HG02943 (cell line): ENCODE measurements at regions not wholly inside any gene's neighbourhood (a gene's known extent, or its start where the extent isn't known, plus 50 kb on each side); places are given as distances from the start of the nearest gene placed in this dataset.
"Not testable (repeated sequence)": the region's sequence is repeated elsewhere in the genome, so short reads cannot be mapped to it uniquely, and the experiment has no call there.

ENCODE experiments used
- ATAC-seq: cut with Tn5 transposase; IDR thresholded peaks from one replicate; pipeline ENCODE4 v1.9.1; 2021; ENCODE audit warnings: mild to moderate bottlenecking, low read depth, moderate library complexity; ENCODE audit not compliant: unreplicated experiment

DNA sequence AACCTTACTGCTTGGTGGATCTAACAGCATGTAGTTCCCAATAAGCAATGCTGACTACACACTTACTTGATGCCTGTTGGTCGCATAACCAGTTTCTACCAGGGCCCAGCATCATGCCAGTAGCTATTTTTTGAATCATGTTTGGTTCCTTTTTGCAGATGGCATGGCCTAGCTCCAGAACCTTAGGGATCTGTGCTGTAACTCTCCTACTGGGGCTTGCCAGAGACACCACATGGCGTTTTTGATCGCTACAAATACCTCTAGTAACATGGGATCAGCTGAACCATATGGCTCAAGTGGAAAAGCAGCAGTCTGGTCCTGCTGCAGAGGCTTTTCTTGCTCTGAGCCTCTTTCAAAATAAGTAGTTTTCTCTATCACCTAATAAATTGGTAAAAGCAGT is 654.6 kb upstream of the API5 start:
- ATAC-seq = no peak

- no peak for ATAC-seq
These were observed 649.9 kb upstream of the API5 start for GRCh38 chr11:42661942-42662341.

DNA sequence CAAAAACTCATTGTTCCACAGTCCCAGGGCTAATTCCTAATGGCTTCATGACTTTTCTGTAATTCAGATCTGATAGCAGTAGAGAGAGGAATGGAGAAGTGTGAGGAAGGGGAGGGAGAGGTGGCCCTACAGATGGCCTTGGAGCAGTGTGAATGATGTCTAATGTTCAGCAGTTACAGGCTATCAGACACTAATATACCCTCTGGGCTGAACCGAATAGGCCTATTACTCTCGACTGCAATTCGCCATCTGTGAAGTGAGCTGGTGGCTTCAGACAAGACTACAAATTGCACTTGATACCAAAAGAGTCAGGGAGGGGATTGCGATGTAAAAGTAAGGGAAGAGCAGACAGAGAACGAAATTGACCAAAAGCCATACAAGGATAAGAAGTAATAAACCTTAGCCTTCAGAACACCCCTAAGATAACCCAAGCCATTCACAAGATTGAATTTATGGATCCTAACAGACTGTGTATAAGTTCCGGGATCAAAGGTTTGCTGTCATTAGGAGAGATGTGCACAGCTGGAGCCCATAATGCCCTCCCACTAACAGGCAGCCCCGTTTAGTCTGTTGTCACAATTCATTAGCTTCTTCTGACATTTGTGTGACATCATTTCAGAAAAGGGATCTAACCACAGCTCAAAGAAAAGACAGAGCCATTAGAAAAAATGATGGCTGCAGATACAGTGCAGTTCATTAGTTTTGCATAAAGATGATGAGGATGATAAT is 642.4 kb upstream of the API5 start:
- no peak for ATAC-seq

DNA sequence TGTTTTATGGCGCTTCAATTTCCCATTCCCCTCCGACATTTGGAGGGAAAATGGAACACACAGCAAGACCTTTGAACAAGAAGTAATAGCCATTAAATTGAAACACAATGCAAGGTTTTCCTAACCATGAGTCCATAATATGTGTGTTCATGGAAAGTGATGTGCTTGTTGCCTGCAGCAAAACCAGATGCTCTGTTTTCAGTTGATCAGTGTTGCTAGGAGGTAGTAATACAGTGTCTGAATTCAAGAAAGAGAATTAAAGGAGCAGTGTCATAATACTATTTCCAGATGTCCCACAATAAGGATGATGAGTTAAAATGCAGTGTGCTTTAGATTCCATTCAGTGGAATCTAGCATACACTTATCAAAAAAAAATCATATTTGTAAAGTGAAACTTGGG is 637.4 kb upstream of the API5 start:
- ATAC-seq = no peak

- ATAC-seq = no peak
These were observed 604.3 kb upstream of the API5 start for GRCh38 chr11:42707541-42707940.

DNA sequence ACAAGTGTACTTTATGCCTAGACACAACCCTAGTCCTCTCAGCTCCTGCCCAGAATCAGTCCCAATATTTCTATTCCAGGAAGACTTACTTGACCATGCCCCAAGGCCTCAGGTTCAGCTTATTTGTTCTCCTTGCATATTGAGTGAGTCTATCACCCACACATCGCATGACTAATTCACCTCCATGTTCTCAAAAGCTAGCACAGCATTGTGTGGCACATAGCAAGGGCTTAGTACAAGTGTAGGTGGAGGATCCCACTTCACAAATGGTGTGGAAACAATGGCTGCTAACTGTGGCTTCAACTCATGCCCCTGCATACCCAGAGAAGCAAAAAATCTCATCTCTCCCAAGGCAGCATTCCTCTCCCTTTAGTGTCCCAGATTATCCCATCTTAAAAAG is 602.6 kb upstream of the API5 start:
- no peak for ATAC-seq

GRCh38 chr11:42713279-42713678 is 598.5 kb upstream of the API5 start:
- no peak for ATAC-seq

GRCh38 chr11:42713753-42714152 is 598.0 kb upstream of the API5 start:
- ATAC-seq = no peak

DNA sequence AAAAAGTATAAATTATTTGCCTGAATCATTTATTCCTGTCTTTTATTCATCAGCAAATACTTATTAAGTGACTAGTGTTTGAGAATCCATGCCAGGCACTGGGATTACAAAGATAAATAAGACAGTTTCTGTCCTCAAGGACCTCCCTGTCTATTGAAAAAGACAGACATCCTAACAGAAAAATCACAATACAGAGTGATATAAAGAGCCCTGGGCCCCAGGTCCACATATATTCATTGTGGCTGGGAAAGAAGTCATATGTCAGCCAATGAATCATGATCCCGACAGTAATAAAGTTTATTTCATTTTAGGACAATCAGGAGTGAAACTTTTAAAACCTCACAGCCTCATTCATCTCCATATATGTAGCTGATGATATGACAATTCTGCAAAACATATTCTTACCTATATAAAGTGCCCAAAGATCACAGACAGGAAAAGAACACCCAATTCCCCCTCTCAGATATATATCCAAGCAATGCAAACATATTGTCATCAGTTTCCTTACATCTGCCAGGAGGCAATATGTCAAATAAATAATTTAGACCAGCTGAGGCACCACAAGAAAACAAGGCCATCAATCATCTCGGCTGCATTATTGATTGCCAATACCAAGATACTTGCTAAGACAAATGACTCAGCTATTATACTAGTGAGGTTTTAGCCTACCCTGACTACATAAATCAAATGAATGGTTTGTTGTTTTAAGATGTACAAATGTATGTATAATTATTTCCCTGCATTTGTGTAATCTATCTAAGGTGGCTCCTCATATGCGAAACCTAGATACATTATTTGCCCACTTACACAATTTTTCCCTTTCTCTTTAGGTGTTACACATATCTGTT is 590.9 kb upstream of the API5 start:
- ATAC-seq = no peak

- no peak for ATAC-seq
These were observed 583.9 kb upstream of the API5 start for GRCh38 chr11:42727879-42728278.

- no peak for ATAC-seq
These were observed 549.4 kb upstream of the API5 start for GRCh38 chr11:42762348-42762747.

DNA sequence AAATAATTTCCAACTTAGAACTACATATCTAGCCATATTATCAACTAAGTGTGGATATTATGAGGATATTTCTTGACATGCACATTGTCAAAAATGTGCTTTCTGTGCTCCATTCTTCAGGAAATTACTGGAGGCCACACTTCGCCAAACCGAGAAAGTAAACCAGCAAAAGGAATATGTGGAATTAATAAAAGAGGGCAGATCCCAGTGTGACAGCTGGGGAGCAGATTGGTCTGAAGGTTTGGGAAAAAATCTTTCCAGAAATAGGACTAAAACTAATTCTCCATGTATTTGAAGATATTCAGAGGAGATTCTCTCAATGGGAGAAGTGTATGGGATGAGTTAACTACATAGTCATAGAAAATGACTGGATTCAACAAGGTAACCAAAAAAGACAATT is 546.9 kb upstream of the API5 start:
- ATAC-seq = no peak

GRCh38 chr11:42768576-42768975 is 543.2 kb upstream of the API5 start:
- no peak for ATAC-seq

DNA sequence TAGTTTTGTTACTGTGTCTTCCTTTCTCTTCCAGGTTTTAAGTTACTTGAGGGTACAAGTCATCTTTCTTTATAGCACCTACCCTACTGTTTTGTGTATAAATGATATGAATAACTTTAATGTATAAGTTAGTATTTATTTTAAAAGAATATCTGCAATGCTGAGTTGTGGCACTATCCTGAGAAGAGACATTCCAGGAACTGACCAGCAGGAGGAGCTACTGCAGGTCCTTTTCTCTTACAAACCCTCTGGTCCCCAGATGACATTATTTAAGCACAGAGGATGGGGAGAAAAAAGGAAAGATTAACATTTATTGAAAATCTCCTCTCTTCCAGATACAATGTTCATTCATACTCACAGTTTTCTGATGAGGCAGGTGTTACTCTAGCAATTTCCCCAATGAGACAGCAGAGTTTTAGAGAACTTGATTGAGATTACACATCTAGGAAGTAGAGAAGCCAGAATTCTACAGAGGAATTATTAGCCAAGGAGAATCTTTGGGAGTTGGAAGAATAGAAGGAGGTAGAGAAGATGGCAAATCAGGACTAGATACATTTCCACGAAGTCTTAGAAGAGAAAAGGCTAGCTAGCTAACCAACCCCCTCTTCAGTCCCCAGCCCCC is 541.2 kb upstream of the API5 start:
- ATAC-seq = no peak

- ATAC-seq = no peak
These were observed 538.9 kb upstream of the API5 start for GRCh38 chr11:42772886-42773285.

DNA sequence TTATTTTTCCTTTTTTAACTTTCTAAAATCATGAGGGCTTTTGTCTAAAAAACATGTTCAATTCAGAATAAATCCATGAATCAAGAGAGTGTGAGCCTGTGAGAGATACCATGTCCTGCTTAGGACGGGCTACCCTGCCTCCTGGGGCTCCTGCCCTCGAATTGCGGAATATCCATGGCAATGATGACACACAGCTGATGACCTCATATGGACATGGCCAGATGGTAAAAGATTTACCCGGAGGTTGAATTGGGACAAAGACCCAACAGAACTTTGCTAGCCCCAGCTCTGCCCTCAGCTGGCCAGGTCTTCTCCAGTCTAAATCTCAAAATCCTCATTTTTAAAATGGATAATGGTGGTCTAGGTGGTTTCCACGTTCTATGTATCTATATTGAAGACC is 538.1 kb upstream of the API5 start:
- ATAC-seq = no peak

DNA sequence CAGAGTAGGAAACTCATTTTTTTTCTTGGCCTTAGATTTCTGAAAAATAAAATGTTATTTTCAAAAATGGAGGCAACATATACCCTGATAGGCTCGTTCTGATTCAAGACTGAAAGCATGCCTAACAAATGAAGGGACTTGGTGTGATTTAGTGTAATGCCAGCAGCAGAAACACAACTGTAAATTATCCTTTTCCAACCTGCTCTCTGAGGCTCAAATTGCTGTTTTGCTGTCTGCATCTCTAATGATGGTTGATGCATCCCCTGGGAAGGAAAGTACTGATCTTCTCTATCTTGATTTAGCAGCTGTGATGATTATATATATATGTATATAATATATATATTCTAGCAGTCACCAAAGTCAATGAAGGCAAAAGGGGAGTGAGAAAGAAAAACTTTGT is 537.2 kb upstream of the API5 start:
- ATAC-seq = no peak

- no peak for ATAC-seq
These were observed 534.0 kb upstream of the API5 start for GRCh38 chr11:42777776-42778175.

DNA sequence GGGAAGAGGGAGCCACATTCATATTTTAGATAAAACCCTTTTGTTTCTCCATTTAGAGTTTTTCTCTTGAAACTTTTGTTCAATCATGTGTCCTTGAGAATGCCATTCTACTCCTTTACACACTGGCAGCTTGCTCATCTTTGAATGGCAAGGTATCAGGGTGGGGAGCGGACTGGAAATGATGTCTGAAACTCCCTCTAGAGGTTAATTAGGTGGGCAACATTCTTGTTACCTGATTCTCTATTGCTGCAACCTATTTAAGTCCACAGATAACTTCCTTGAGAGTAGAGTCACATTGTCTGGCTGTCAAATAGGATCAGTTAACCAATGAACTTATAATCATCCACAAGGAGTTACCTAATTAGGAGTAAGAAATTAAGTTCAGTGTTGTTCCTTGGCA is 533.6 kb upstream of the API5 start:
- ATAC-seq = no peak

- ATAC-seq = no peak
These were observed 532.2 kb upstream of the API5 start for GRCh38 chr11:42779555-42779954.

DNA sequence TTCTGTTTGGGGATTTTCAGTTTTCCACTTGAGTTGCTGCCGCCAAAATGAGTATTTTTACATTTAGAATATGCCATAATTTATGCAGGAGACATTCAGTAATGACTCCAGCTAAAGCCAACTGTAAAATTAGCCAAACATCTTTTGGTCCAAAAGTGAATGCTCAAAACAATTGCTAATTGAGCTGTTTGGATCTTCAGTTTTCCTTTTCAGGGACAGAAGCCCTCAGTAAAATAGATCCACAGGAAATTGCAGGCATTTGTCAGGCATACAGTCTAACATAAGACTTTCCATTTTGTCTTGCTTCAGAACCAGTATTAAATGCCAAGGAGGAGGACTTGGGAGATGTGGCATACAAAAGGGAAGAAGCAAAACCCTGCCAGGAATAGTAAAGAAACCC is 524.8 kb upstream of the API5 start:
- ATAC-seq = no peak

- not testable (repeated sequence) for ATAC-seq
These were observed 516.3 kb upstream of the API5 start for GRCh38 chr11:42795483-42795882.
